GM19324 (cell line): ENCODE measurements at regions not wholly inside any gene's neighbourhood (a gene's known extent, or its start where the extent isn't known, plus 50 kb on each side); places are given as distances from the start of the nearest gene placed in this dataset.

Experiments
- ATAC-seq: cut with Tn5 transposase; IDR thresholded peaks from one replicate; pipeline ENCODE4 v1.9.1; 2021; ENCODE audit warnings: mild to moderate bottlenecking, moderate library complexity; ENCODE audit not compliant: unreplicated experiment, low FRiP score

DNA sequence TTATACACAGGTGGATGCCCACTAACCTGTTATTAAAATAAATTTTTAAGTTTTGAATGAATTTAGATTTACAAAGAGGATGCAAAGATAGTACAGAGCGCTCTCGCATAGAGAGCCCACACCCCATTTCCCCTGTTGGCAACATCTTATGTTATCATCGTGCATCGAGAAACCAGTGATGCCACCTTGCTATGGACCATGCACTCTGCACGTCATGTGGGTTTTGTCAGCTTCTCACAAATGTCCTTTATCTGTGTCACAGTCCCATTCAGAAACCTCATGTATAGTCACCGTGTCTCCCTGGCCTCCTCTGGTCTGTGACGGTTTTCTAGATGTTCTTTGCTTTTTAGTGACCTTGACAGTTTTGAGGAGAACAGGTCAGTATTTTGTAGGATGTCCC, 60.0 kb downstream of the ING1 start:
- no peak for ATAC-seq

GRCh38 chr13:110774051-110774450, 60.6 kb downstream of the ING1 start:
- no peak for ATAC-seq

DNA sequence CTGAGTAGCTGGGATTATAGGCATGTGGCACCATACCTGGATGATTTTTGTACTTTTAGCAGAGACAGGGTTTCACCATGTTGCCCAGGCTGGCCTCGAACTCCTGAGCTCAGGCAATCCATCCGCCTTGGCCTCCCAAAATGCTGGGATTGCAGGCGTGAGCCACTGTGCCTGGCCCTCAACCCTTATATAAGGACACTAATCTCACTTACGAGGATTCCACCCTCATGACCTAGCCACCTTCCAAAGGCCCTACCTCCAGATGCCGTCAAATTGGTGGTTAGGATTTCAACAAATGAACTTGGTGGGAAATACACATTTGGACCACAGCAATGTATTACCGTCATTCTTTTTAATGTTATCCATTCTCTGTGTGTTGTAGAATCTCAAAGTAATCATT, 61.0 kb downstream of the ING1 start:
- ATAC-seq = no peak

GRCh38 chr13:110775576-110775975, 62.1 kb downstream of the ING1 start:
- ATAC-seq = no peak

DNA sequence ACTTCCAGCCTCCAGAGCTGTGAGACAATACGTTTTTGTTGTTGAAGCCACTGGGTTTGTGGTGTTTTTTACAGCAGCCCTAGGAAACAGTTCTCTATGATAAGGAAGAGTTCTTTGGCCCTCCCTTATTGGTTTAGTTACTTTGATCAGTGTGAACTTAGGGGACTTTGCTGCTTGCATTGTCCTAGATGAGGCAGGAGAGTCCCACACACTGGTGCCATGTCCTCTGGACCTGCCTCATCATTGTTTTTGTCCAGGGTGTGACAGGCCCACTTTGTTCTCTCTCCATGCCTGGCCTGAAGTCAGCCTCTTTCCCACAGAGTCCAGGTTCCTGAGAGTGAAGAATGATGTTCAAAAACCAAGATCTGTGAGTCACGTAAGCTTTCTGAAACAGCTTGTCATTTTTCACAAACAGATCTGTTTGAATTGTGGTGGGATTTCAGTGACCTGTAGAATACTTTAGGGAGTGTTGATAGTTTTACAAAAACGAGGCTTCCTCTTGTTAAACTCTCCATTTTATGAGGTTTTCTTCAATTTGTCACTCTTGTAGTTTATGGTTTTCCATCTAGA, 63.8 kb downstream of the ING1 start:
- ATAC-seq = no peak

GRCh38 chr13:110779022-110779421, 65.5 kb downstream of the ING1 start:
- ATAC-seq = no peak

DNA sequence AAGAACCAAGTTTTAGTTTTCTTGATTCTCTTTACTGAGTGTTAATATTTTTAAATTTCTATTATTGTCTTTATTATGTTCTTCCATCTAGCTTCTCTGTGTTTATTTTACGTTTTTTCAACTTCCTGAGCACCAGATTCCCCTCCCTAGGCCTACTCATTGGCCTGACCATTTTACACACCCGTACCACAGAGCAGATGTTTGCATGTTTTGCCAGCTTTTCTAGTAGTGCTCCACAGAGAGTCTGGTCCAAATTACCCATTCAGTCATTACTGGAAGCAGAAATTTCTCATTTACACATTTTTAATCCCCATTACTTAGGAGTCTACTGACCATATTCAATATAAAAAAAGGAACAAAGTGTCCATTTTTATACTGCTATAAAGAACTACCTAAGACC, 66.9 kb downstream of the ING1 start:
- ATAC-seq = no peak

DNA sequence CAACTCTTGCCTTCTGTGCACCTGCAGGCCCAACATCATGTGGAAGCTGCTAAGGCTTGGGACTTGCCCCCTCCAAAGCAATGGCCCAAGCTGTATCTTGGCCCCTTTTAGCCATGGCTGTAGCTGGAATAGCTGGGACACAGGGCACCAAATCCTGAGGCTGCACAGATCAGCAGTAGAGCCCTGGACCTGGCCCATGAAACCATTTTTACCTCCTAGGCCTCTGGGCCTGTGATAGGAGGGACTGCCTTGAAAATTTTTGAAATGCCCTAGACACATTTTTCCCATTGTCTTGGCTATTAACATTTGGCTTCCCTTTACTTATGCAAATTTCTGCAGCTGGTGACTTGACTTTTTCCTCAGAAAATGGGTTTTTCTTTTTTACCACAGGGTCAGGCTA, 68.7 kb downstream of the ING1 start:
- no peak for ATAC-seq

DNA sequence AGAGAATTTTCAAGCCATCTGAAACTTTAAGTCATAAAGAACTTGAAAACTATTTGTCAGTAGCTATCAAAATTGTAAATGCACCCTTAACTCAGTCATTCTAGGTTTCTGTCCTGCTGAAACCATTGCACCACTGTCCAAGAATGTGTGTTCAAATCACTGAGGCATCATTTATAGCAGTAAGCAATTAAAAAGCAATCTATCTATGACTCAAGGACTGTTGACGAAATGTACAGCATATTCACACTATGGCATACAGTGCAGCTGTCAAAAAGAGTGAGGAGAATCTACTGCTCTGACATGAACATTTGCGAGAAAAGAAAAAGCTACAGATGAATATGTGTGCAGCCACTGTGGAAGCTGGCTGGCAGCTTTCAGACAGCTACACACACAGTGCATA, 71.2 kb downstream of the ING1 start:
- no peak for ATAC-seq

DNA sequence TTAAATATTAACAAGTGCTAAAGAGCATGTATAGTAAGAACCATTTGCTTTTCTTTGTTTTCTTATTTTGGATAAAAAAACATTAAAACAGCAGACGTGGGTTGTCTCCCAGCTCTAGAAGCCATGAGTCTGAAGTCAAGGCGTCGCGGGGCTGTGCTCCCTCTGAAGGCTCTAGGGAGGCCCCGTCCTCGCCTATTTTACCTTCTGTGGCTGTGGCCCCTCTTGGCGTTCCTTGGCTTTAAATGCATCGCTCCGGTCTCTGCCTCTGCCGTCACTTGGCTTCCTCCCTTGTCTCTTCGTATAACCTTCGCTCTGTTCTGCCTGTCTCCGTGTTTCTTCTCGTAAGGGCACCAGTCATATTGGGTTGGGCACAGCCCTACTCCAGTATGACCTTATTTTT, 75.3 kb downstream of the ING1 start:
- no peak for ATAC-seq

GRCh38 chr13:110789871-110790270, 76.4 kb downstream of the ING1 start:
- no peak for ATAC-seq

DNA sequence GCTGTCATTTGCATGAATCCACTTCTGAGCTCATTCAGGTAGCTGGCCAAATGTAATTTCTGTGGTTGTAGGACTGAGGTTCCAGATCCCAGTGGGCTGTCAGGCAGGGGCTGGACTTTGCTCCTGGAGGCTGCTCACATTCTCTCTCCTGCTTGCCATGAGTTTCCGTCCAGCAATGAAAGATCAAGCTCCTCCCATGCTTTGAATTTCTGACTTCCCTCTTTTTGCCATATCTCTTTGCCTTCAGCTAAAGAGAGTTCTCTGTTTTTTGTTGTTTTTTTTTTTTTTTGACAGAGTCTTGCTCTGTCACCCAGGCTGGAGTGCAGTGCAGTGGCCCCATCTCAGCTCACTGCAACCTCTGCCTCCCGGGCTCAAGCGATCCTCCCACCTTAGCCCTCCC, 76.9 kb downstream of the ING1 start:
- no peak for ATAC-seq

- no peak for ATAC-seq
Observed at GRCh38 chr13:110794209-110794608, 80.7 kb downstream of the ING1 start.

DNA sequence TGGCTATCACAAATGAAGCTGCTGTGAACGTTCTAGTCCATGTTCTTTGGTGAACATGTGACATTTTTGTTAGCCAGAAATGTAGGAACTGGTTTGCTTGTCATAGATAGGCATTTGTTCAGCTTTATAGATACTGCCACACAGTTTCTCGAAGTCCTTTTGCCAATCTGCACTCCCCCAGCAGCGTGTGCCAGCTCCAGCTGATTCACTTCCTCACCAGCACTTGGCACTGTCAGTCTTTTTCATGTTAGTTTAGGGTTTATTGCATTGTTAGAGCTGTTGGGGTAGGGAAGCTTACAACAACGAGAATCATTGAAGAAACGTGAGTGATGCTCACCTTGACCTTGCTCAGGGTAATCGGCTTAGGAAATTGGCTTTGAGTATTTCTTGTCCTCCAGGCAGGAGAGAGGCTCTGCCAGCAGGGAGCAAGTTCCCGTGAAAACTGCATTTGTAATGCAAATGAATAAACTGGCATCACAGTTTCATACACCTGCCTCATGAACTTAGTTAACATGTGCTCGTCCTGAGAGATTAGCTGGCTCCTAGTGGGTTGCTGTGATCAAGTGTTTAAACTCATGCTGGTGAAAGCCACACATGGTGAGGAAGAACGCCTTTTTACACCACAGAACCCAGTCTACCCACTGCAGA, 83.9 kb downstream of the ING1 start:
- no peak for ATAC-seq

GRCh38 chr13:110798081-110798994, 84.8 kb downstream of the ING1 start:
- ATAC-seq = no peak

DNA sequence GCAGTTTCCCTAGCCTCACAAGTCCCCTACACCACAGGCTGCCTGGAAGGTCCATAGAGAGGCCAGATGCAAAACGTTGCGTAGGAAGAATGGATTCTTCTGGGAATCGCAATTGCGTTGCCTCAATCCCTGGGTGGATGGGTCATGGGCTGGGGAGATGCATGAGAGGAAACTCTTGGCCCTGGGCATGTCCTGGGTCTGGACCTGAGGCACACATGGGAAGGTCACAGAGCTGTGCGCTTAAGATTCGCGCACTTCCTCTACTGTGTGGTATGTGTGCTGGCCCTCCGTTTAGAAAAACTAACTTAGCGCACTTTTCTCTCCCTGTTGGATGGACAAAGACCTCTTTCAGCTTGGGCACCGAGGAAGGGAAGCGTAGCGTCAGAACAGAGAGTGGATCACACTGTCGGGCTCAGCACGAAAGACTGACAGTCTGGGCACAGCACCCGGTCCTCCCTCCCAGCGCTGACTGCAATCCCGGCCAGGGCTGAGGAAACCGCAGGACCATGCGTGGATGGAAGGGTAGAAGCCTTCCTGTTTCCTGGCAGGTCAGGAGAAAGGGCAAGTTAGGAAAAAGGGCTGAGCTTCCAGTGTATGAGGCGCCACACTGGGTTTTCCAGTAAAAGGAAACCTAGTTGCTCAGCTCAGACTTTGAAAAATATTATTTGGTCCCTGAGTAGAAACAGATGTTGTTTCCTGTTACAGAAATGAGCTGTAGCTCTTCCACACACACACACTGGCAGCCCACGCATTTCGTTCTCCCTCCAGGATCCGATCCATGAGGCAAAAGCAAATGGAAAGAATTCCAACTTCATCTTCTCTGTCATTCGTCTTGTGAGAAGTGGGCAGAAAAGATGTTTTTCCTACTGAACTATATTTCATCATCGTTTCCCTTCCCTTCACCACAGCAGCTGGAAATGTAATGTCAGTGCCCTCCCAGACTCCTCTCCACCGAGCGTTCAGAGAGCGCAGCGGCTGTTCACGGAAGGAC, 86.0 kb downstream of the ING1 start:
- ATAC-seq = no peak

DNA sequence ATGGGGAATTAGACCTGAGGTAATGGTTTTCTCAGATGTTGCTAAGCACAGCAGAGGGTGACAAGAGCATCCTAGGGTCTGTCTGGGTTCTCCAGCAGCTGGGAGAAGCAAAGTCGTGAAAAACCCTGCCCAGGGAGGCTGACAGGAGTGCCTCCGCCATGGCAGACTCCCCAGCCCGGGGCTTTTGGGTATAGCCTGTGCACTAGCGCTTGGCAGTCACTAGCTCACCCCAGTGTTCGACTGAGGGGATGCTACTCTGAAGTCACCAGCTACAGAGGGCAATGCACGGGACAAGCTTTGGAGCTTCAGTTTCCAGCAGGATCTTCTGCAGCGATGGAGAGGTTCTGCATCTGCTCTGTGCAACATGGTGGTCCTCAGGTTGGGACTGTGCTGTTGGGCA, 87.5 kb downstream of the ING1 start:
- ATAC-seq = no peak

DNA sequence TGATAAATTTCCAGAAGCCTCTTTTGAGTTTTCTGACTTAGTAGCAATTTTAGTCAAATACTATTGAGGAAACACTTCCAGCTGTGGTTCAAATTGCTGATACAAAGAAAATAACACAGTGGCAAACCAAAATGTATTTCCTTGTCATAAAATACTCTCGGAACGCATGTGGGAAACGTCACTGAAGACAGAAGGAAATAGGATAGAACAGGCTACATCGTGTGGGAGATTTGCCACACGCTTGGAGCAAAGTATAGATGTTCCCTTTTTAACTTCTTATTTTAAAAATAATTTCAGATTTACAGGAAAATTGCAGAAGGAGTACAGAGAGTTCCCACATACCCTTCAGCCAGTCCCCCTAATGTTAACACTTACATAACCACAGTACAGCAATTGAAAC, 88.8 kb downstream of the ING1 start:
- no peak for ATAC-seq

- ATAC-seq = no peak
Observed at GRCh38 chr13:110806636-110807035, 93.1 kb downstream of the ING1 start.

GRCh38 chr13:110807546-110807945, 94.0 kb downstream of the ING1 start:
- ATAC-seq = no peak

- no peak for ATAC-seq
Observed at GRCh38 chr13:110808138-110808537, 94.6 kb downstream of the ING1 start.
